K562 (cell line): ENCODE measurements at regions not wholly inside any gene's neighbourhood (a gene's known extent, or its start where the extent isn't known, plus 50 kb on each side); places are given as distances from the start of the nearest gene placed in this dataset.

Source experiments
- ATAC-seq: fragments of 200-7000 bp; cut with Tn5 transposase; 3 replicates; pipeline ENCODE4 v1.9.1; 2020; ENCODE audit warnings: moderate library complexity
- BruUV-seq: library from RNA; stranded (reverse); fragments of 400-500 nt; replicated peaks from 2 replicates; lab custom pipeline; 2021; lab: Mats Ljungman, UMichigan
- CTCF ChIA-PET: fragments of 300-600 bp; formaldehyde crosslinking; extraction: SDS; loops from one replicate; lab custom pipeline; 2021; ENCODE audit warnings: low intra/inter-chr PET ratio; lab: Yijun Ruan, JAX
- POLR2A ChIA-PET: fragments of 300-600, 350-650 bp; sonication (Branson Sonifier 250); formaldehyde crosslinking; extraction: SDS; loops from one replicate; lab custom pipeline; 2021; ENCODE audit warnings: antibody characterized with exemption, inconsistent platforms; lab: Yijun Ruan, JAX
- DNase-seq, 4 experiments: peaks; one replicate each; pipeline versions ENCODE4 v3.0.0 to v3.0.0-alpha.2; 2011 to 2018; ENCODE audit warnings: low spot score in 3 of 4, mixed read lengths in 3 of 4; ENCODE audit errors: extremely low read depth in 1 of 4
- FAIRE-seq: peaks from 2 replicates; lab custom pipeline; 2011; peaks lifted over from hg19 to GRCh38; lab: Jason Lieb, UNC
- H2AFZ ChIP-seq: 2 replicates; pipeline ENCODE4 v1.6.0; 2011; ENCODE audit warnings: low read depth, low read length, control low read depth, inconsistent platforms
- H3K27ac ChIP-seq: fragments of 200-600 bp; 3 replicates; pipeline ENCODE4 v1.8.0; 2011; ENCODE audit warnings: low read depth, mild to moderate bottlenecking, control low read depth, inconsistent platforms, low read length, moderate library complexity, mixed read lengths; ENCODE audit errors: extremely low read depth
- H3K27me3 ChIP-seq, 2 experiments: fragments of 300-600 bp in 1 of 2; 2 replicates in 1 of 2; 3 replicates in 1 of 2; pipeline versions ENCODE4 v1.6.0 to v1.8.0; 2011; ENCODE audit warnings: inconsistent platforms in 2 of 2, low read length in 2 of 2, mild to moderate bottlenecking in 1 of 2, mixed read lengths in 1 of 2, moderate library complexity in 1 of 2; ENCODE audit not compliant: control insufficient read depth in 2 of 2, insufficient read depth in 2 of 2
- H3K36me3 ChIP-seq: fragments of 300-600 bp; 3 replicates; pipeline ENCODE4 v1.8.0; 2011; ENCODE audit warnings: mild to moderate bottlenecking, low read length, inconsistent platforms; ENCODE audit not compliant: control insufficient read depth, insufficient read depth
- H3K4me1 ChIP-seq, 2 experiments: fragments of 200-600 bp in 1 of 2; replicated peaks in 1 of 2; 2 replicates in 1 of 2; 3 replicates in 1 of 2; pipeline versions ENCODE4 v1.5.1 to v1.8.0; 2011; ENCODE audit warnings: inconsistent platforms in 2 of 2, low read length in 2 of 2, mild to moderate bottlenecking in 1 of 2, mixed read lengths in 1 of 2, moderate library complexity in 1 of 2; ENCODE audit not compliant: control insufficient read depth in 2 of 2, insufficient read depth in 2 of 2
- H3K4me2 ChIP-seq: 2 replicates; pipeline ENCODE4 v1.6.1; 2011; ENCODE audit warnings: low read length, control low read depth, inconsistent platforms, mixed read lengths; ENCODE audit not compliant: insufficient read depth
- H3K4me3 ChIP-seq: fragments of 200-600 bp; sonication (generic), shearing (Covaris generic); 2 replicates; pipeline ENCODE4 v1.5.1; 2016; ENCODE audit warnings: control low read depth, inconsistent platforms
- H3K79me2 ChIP-seq: fragments of 200-600 bp; 3 replicates; pipeline ENCODE4 v1.8.0; 2011; ENCODE audit warnings: low read length, inconsistent platforms; ENCODE audit not compliant: control insufficient read depth, insufficient read depth
- H3K9ac ChIP-seq, 2 experiments: 2 replicates each; pipeline versions ENCODE4 v1.6.0 to v1.6.1; 2011; ENCODE audit warnings: low read depth in 2 of 2, low read length in 2 of 2, control low read depth in 1 of 2, inconsistent platforms in 1 of 2, mild to moderate bottlenecking in 1 of 2, mixed read lengths in 1 of 2; ENCODE audit not compliant: insufficient read depth in 1 of 2
- H3K9me1 ChIP-seq: one replicate; pipeline ENCODE4 v1.6.0; 2011; ENCODE audit warnings: inconsistent platforms, mild to moderate bottlenecking, low read length, moderate library complexity; ENCODE audit not compliant: control insufficient read depth, insufficient read depth
- H3K9me3 ChIP-seq: replicated peaks from 2 replicates; pipeline ENCODE4 v1.5.1; 2011; ENCODE audit warnings: low read depth, low read length, inconsistent platforms; ENCODE audit not compliant: control insufficient read depth, insufficient read depth
- H4K20me1 ChIP-seq: replicated peaks from 2 replicates; pipeline ENCODE4 v1.6.1; 2011; ENCODE audit warnings: low read length, inconsistent platforms, mixed read lengths; ENCODE audit not compliant: control insufficient read depth, insufficient read depth
- CBFB ChIP-seq: sonication (generic); formaldehyde crosslinking; IDR thresholded peaks from 2 replicates; pipeline ENCODE4 v1.4.0; 2020; ENCODE audit warnings: mild to moderate bottlenecking, missing genetic modification reagents
- CCNT2 ChIP-seq: IDR thresholded peaks from 2 replicates; pipeline ENCODE4 v1.6.1; 2011; ENCODE audit warnings: borderline replicate concordance, low read depth, mild to moderate bottlenecking, moderate library complexity, mixed read lengths, low read length; ENCODE audit not compliant: insufficient read length; ENCODE audit errors: extremely low read depth
- NBN ChIP-seq: fragments of 450-650 bp; IDR thresholded peaks from 2 replicates; pipeline ENCODE4 v1.6.1; 2016; ENCODE audit warnings: low read depth, mild to moderate bottlenecking
- NCOR1 ChIP-seq: fragments of 450-650 bp; IDR thresholded peaks from 2 replicates; pipeline ENCODE4 v1.6.1; 2016; ENCODE audit warnings: mild to moderate bottlenecking, moderate library complexity
- RBM15 ChIP-seq: fragments of 200-400 bp; formaldehyde crosslinking; IDR thresholded peaks from 2 replicates; pipeline ENCODE4 v1.6.1; 2018; ENCODE audit warnings: mild to moderate bottlenecking, low read length, moderate library complexity; ENCODE audit not compliant: insufficient read depth
- SIRT6 ChIP-seq: IDR thresholded peaks from one replicate; pipeline ENCODE4 v1.6.1; 2012; ENCODE audit warnings: low read depth, mild to moderate bottlenecking, control low read depth, inconsistent platforms, low read length, moderate library complexity
- WGBS: fragments of 100-300 bp; shearing (Covaris generic); methylation state at CpG from one replicate; pipeline ENCODE4 v1.1.6; 2016; ENCODE audit warnings: low coverage, mixed read lengths; ENCODE audit not compliant: insufficient coverage; ENCODE audit errors: missing lambda C conversion rate; 5-methylcytosine and 5-hydroxymethylcytosine counted together
- in situ Hi-C: fragments of 300-500 bp; cut with MboI; formaldehyde crosslinking; loops from 4 replicates; pipeline ENCODE4 v1.15.0; 2018; ENCODE audit warnings: inconsistent platforms, mixed read lengths
- intact Hi-C: fragments of 100-400 bp; cut with micrococcal nuclease; formaldehyde crosslinking; loops from 2 replicates; pipeline ENCODE4 v1.14.2; 2022
- TF ChIP-seq, protein P1 (sequence below): fragments of 450-650 bp; formaldehyde crosslinking; IDR thresholded peaks from 2 replicates; pipeline ENCODE4 v1.4.0; 2020; ENCODE audit warnings: mild to moderate bottlenecking, moderate library complexity
- TF ChIP-seq, protein P2 (sequence below): fragments of 150-350 bp; IDR thresholded peaks from 2 replicates; pipeline ENCODE4 v1.6.1; 2014; ENCODE audit warnings: low read depth, mild to moderate bottlenecking, low read length, borderline replicate concordance

GRCh38 chr2:15820927-15821326 lies 119.4 kb upstream of the MYCN start:
- CTCF ChIA-PET = no interaction called here
- Histone ChIP-seq H3K79me2 (no peaks in the 10 kb centered on the region), H3K9me3 (no peaks in the 10 kb centered on the region), H4K20me1 (no peaks in the 10 kb centered on the region), H3K27me3 (peaks cover 7 to 51% of the 10 kb centered on the region in 2 experiments; a peak in 4 of 5 replicates), H3K27ac (no peak overlapping the region)
- intact Hi-C loops = no loop called here
- TF ChIP-seq CBFB (CRISPR knock-in tag) = no peak
- TF ChIP-seq NBN = no peak
- no peak for TF ChIP-seq RBM15
- no peak for TF ChIP-seq CCNT2
- no peak for TF ChIP-seq SIRT6
- TF ChIP-seq, protein P1, sequence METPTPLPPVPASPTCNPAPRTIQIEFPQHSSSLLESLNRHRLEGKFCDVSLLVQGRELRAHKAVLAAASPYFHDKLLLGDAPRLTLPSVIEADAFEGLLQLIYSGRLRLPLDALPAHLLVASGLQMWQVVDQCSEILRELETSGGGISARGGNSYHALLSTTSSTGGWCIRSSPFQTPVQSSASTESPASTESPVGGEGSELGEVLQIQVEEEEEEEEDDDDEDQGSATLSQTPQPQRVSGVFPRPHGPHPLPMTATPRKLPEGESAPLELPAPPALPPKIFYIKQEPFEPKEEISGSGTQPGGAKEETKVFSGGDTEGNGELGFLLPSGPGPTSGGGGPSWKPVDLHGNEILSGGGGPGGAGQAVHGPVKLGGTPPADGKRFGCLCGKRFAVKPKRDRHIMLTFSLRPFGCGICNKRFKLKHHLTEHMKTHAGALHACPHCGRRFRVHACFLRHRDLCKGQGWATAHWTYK (CRISPR knock-in tag) = no peak
- TF ChIP-seq NCOR1 = no peak
- TF ChIP-seq, protein P2, sequence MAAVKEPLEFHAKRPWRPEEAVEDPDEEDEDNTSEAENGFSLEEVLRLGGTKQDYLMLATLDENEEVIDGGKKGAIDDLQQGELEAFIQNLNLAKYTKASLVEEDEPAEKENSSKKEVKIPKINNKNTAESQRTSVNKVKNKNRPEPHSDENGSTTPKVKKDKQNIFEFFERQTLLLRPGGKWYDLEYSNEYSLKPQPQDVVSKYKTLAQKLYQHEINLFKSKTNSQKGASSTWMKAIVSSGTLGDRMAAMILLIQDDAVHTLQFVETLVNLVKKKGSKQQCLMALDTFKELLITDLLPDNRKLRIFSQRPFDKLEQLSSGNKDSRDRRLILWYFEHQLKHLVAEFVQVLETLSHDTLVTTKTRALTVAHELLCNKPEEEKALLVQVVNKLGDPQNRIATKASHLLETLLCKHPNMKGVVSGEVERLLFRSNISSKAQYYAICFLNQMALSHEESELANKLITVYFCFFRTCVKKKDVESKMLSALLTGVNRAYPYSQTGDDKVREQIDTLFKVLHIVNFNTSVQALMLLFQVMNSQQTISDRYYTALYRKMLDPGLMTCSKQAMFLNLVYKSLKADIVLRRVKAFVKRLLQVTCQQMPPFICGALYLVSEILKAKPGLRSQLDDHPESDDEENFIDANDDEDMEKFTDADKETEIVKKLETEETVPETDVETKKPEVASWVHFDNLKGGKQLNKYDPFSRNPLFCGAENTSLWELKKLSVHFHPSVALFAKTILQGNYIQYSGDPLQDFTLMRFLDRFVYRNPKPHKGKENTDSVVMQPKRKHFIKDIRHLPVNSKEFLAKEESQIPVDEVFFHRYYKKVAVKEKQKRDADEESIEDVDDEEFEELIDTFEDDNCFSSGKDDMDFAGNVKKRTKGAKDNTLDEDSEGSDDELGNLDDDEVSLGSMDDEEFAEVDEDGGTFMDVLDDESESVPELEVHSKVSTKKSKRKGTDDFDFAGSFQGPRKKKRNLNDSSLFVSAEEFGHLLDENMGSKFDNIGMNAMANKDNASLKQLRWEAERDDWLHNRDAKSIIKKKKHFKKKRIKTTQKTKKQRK = no peak
- TF ChIP-seq, all 486 proteins: peak for 0
- Histone ChIP-seq H3K4me2 (no peak overlapping the region), H3K9me1 (no peaks in the 10 kb centered on the region), H2AFZ (no peak overlapping the region), H3K4me3 (no peak overlapping the region), H3K9ac (no peak overlapping the region), H3K4me1 (no peaks in the 10 kb centered on the region), H3K36me3 (no peaks in the 10 kb centered on the region)
- ATAC-seq (no peak), DNase-seq (no peak), FAIRE-seq (no peak)
- in situ Hi-C loops = no loop called here
- POLR2A ChIA-PET = no interaction called here
- WGBS = 4% methylated on average over 2 of the region's 2 CpGs
- no TSS peak for BruUV-seq
